Gastroesophageal sphincter (tissue), 4 donors: ENCODE measurements at regions not wholly inside any gene's neighbourhood (a gene's known extent, or its start where the extent isn't known, plus 50 kb on each side); places are given as distances from the start of the nearest gene placed in this dataset.

Experiments
- ATAC-seq: fragments of 150-250 bp; one replicate; pipeline ENCODE4 v1.9.1; 2016; ENCODE audit warnings: mild to moderate bottlenecking, moderate library complexity
- H3K27ac ChIP-seq, 4 donors: fragments of 200-600 bp; sonication (generic) in 3 of 4; 1 replicate in 3 of 4; 2 replicates in 1 of 4; pipeline ENCODE4 v1.5.1; 2016 to 2019
- H3K27me3 ChIP-seq: fragments of 200-600 bp; sonication (generic); one replicate; pipeline ENCODE4 v1.5.1; 2019
- H3K36me3 ChIP-seq, 2 donors: fragments of 200-600 bp; sonication (generic); one replicate each; pipeline ENCODE4 v1.5.1; 2019; ENCODE audit warnings: control low read depth in 1 of 2
- H3K4me1 ChIP-seq, 3 donors: fragments of 200-600 bp; sonication (generic); 1 replicate in 2 of 3; 2 replicates in 1 of 3; pipeline ENCODE4 v1.5.1; 2016 to 2019; ENCODE audit warnings: control low read depth in 2 of 3
- H3K4me3 ChIP-seq, 2 donors: fragments of 200-600 bp; sonication (generic); one replicate each; pipeline ENCODE4 v1.5.1; 2019; ENCODE audit warnings: mild to moderate bottlenecking in 1 of 2, moderate library complexity in 1 of 2
- H3K9me3 ChIP-seq, 3 donors: fragments of 200-600 bp; sonication (generic); one replicate each; pipeline ENCODE4 v1.5.1; 2017 to 2019; ENCODE audit warnings: control low read depth in 2 of 3
- CTCF ChIP-seq, 4 experiments: fragments of 200-600 bp in 2 of 4; fragments of 450-650 bp in 2 of 4; sonication (generic) in 1 of 4; IDR thresholded peaks; one replicate each; pipeline ENCODE4 v1.5.1; 2017 to 2019; ENCODE audit warnings: antibody characterized with exemption in 4 of 4, mild to moderate bottlenecking in 2 of 4, moderate library complexity in 2 of 4
- EP300 ChIP-seq: sonication (generic); formaldehyde crosslinking; IDR thresholded peaks from one replicate; pipeline ENCODE4 v1.6.1; 2017; ENCODE audit warnings: antibody characterized with exemption, mild to moderate bottlenecking
- POLR2A ChIP-seq, 2 donors: fragments of 450-650 bp; IDR thresholded peaks; one replicate each; pipeline ENCODE4 v1.6.1; 2017; ENCODE audit warnings: antibody characterized with exemption in 2 of 2, mild to moderate bottlenecking in 2 of 2, moderate library complexity in 1 of 2
- POLR2AphosphoS5 ChIP-seq: sonication (generic); formaldehyde crosslinking; IDR thresholded peaks from one replicate; pipeline ENCODE4 v1.6.1; 2017; ENCODE audit warnings: antibody characterized with exemption
- WGBS, 2 donors: methylation state at CpG; one replicate each; pipeline ENCODE4 v1.1.5; 2018; ENCODE audit warnings: low coverage in 1 of 2; 5-methylcytosine and 5-hydroxymethylcytosine counted together

DNA sequence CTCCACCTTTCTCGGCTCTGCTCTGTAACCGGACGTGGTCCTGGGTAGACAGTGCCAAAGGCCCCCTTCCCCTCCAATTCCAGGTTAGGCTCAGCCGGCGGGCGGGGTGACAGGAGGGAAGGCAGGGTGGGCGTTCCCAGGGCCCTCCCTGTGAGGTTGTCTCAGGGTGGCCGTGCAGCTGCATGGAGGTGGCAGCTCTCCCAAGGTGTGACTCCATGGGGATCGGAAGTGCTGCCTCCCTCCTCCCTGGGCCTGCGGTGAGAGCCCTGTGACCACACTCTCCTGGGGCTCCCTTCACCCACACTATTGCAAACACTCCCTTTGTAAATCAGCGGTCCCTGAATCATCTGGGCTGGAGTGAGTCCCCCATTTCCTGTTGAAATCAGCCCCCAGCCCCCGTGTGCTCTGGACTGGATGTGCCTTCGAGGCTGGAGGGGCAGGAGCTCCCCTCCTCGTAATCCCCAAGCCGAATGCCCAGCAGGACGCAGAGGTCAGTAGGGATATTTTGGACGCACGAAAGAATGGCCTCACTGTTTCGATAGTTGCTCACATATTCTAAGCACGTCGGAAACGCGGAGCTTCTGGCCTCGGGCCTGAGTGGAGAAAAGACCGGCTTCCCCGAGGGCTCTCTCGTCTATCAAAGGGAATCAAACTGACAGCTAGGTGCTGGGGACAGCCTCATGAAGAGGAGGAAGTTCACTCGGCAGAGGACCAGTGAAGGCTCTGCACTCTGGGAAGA lies 107.6 kb upstream of the COL5A1 start:
- Histone ChIP-seq H3K27ac (peak overlapping the region in 1 of 4 donors; percentile 20), H3K36me3 (no peaks in the 10 kb centered on the region), H3K4me1 (peaks cover 0 to 34% (median 3%) of the 10 kb centered on the region in 3 donors), H3K4me3 (no peak overlapping the region), H3K27me3 (peaks cover 37% of the 10 kb centered on the region), H3K9me3 (peaks cover 0 to 28% (median 0%) of the 10 kb centered on the region in 3 donors)
- no peak for TF ChIP-seq EP300
- no peak for TF ChIP-seq CTCF (IDR thresholded peaks at IDR 0.05)
- no peak for TF ChIP-seq POLR2A (IDR thresholded peaks at IDR 0.05)
- no peak for TF ChIP-seq POLR2AphosphoS5
- ATAC-seq, result no peak
- 35 to 80% methylated on average over 1 to 2 of the region's 28 CpGs for WGBS, 2 donors

DNA sequence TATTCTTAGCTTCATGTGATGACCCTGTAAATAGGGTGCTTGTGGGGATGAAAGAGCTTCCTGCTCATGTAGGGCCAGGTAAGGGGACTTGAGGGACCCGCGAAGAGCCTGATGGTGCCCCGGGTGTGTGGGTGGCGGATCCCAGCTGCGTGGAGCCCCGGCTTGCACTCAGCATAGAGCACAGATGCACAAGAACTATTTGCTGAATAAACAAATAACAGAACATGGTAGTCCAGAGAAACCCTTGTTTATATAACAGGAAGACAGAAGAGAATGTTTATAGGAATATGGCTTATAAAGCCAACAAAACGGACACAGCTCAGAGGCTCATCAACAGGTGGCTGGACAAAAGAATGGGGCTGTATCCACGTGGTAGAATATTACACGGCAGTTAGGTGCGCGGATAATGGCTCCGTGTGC lies 106.9 kb upstream of the COL5A1 start:
- 26 to 48% methylated on average over 11 to 12 of the region's 12 CpGs for WGBS, 2 donors
- Histone ChIP-seq H3K27me3 (peaks cover 38% of the 10 kb centered on the region), H3K4me1 (peaks cover 0 to 38% (median 3%) of the 10 kb centered on the region in 3 donors), H3K27ac (peak overlapping the region in 1 of 4 donors; percentile 20), H3K9me3 (peaks cover 0 to 25% (median 0%) of the 10 kb centered on the region in 3 donors), H3K4me3 (no peak overlapping the region), H3K36me3 (no peaks in the 10 kb centered on the region)
- ATAC-seq, result no peak
- no peak for TF ChIP-seq POLR2AphosphoS5
- TF ChIP-seq EP300, result no peak
- no peak for TF ChIP-seq POLR2A (IDR thresholded peaks at IDR 0.05)
- TF ChIP-seq CTCF (IDR thresholded peaks at IDR 0.05), result no peak

DNA sequence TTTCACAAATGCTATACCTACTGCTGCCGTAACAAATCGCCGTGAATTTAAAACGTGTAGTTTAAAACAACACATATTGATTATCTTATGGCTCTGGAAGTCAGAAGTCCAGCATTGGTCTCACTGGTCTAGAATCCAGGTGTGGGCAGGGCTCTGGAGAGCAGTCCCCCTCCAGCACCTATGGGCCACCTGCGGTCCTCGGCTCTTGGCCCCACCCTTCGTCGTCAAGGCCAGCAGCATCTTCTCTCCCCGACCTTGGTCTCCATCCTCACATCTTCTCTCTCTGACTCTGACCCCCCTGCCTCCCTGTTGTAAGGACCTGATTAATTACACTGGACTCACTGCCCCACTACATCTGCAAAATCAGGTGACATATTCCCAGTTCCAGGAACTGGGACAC lies 106.4 kb upstream of the COL5A1 start:
- ATAC-seq, result no peak
- Histone ChIP-seq H3K4me3 (no peak overlapping the region), H3K27me3 (peaks cover 38% of the 10 kb centered on the region), H3K4me1 (peaks cover 0 to 38% (median 3%) of the 10 kb centered on the region in 3 donors), H3K27ac (no peak overlapping the region), H3K36me3 (no peaks in the 10 kb centered on the region), H3K9me3 (peaks cover 0 to 20% (median 0%) of the 10 kb centered on the region in 3 donors)
- TF ChIP-seq POLR2A (IDR thresholded peaks at IDR 0.05) (no peak), CTCF (IDR thresholded peaks at IDR 0.05) (no peak), POLR2AphosphoS5 (no peak), EP300 (no peak)
- 85 to 90% methylated on average over 9 of the region's 9 CpGs for WGBS, 2 donors

GRCh38 chr9:134536101-134536900 lies 105.3 kb upstream of the COL5A1 start:
- Histone ChIP-seq H3K9me3 (peaks cover 0 to 8% (median 0%) of the 10 kb centered on the region in 3 donors), H3K36me3 (no peaks in the 10 kb centered on the region), H3K27me3 (peaks cover 46% of the 10 kb centered on the region), H3K27ac (no peak overlapping the region), H3K4me1 (peaks cover 0 to 38% (median 3%) of the 10 kb centered on the region in 3 donors), H3K4me3 (no peak overlapping the region)
- no peak for ATAC-seq
- TF ChIP-seq POLR2AphosphoS5 (no peak), POLR2A (IDR thresholded peaks at IDR 0.05) (no peak), CTCF (IDR thresholded peaks at IDR 0.05) (no peak), EP300 (no peak)
- WGBS, 2 donors, result 76 to 84% methylated on average over 3 to 5 of the region's 22 CpGs
